Pancreas (tissue), 10 donors: ENCODE measurements at regions not wholly inside any gene's neighbourhood (a gene's known extent, or its start where the extent isn't known, plus 50 kb on each side); places are given as distances from the start of the nearest gene placed in this dataset.

Experiments used
- ATAC-seq, 4 donors: fragments of 200-7000 bp; cut with Tn5 transposase; one replicate each; pipeline versions ENCODE4 v1.8.0 to v1.9.1; 2020; ENCODE audit warnings: mild to moderate bottlenecking in 4 of 4, moderate library complexity in 4 of 4
- DNase-seq, 6 donors: peaks; one replicate each; pipeline ENCODE4 v3.0.0-alpha.2; 2020
- FAIRE-seq: peaks from 2 replicates; lab custom pipeline; 2012; peaks lifted over from hg19 to GRCh38; lab: Jason Lieb, UNC
- H3K27ac ChIP-seq, 4 donors: fragments of 200-600 bp; sonication (generic); 1 replicate in 3 of 4; 2 replicates in 1 of 4; pipeline versions ENCODE4 v1.5.0 to v1.8.0; 2020
- H3K27me3 ChIP-seq, 4 donors: fragments of 200-600 bp; one replicate each; pipeline ENCODE4 v1.8.0; 2021
- H3K36me3 ChIP-seq, 3 donors: fragments of 200-600 bp; sonication (generic) in 1 of 3; one replicate each; pipeline versions ENCODE4 v1.5.0 to v1.8.0; 2020 to 2021
- H3K4me1 ChIP-seq, 3 donors: fragments of 200-600 bp; one replicate each; pipeline ENCODE4 v1.8.0; 2021
- H3K4me3 ChIP-seq, 4 donors: fragments of 200-600 bp; sonication (generic) in 2 of 4; one replicate each; pipeline versions ENCODE4 v1.5.0 to v1.8.0; 2020 to 2021
- H3K9me3 ChIP-seq, 4 donors: fragments of 200-600 bp; one replicate each; pipeline ENCODE4 v1.8.0; 2021
- CTCF ChIP-seq, 4 donors: fragments of 200-600 bp; sonication (generic) in 3 of 4; IDR thresholded peaks; one replicate each; pipeline versions ENCODE4 v1.5.0 to v1.8.0; 2021; ENCODE audit warnings: antibody characterized with exemption in 4 of 4
- whole genome bisulfite sequencing, 2 donors: extraction: QIAGEN DNeasy Blood & Tissue Kit; methylation state at CpG; one replicate each; pipeline ENCODE4 v1.1.7; 2013; 5-methylcytosine and 5-hydroxymethylcytosine counted together
- intact Hi-C, 3 donors: fragments of 100-400 bp; cut with DNase I; formaldehyde crosslinking; loops; one replicate each; pipeline versions ENCODE4 v1.11.1 to v1.14.2; 2022
- donor health status: healthy with polysubstance abuse.
- donor health status: DM: no; HTN: no; CAD: no; lungs with moderate emphysema.
- donor health status: DM: no; HTN: no; CAD: no.
- donor health status: control.
- donor health status: control.
- donor health status: Bipolar disorder and iron deficiency.
- donor health status: DM: yes; HTN: yes; CAD: no.
- donor health status: DM: no; HTN: no; CAD: no.
- donor health status: DM: no; HTN: no; CAD: no.
- donor health status: DM: yes; HTN: yes; CAD: no.

DNA sequence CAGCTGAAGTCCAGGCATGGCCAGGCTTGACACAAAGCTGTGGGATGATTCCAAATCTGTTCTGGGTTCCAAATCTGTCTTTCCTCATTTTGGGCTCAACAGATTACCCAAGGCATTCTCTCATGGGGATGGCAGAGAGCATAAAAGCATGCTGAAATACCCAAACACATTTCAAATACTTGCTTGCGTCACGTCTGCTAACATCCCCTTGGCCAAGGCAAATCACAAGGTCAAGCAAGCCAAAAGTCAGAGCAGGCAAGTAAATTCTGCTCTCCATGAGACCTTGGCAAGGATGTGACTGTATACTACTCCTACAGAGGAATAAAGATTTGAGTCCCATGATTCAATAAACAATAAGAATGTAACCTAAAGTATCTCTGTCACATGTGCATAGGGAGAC is 306.7 kb downstream of the EPB41L4A start:
- no peak for TF ChIP-seq CTCF (IDR thresholded peaks at IDR 0.05)
- WGBS, 2 donors = 39 to 47% methylated on average over 2 of the region's 2 CpGs
- ATAC-seq = no peak
- intact Hi-C loops = no loop called here
- H3K4me3 ChIP-seq = no peak overlapping the region
- no peak for DNase-seq
- FAIRE-seq = no peak
- H3K4me1 ChIP-seq = peaks cover 0 to 6% (median 5%) of the 10 kb centered on the region in 3 donors
- no peaks in the 10 kb centered on the region for H3K9me3 ChIP-seq
- no peak overlapping the region for H3K27ac ChIP-seq
- no peaks in the 10 kb centered on the region for H3K27me3 ChIP-seq
- no peaks in the 10 kb centered on the region for H3K36me3 ChIP-seq

- ATAC-seq = peak; percentile 93 to 98 (median 96)
- intact Hi-C loops = no loop called here
- TF ChIP-seq CTCF (IDR thresholded peaks at IDR 0.05) = no peak
- 30 to 37% methylated on average over 4 of the region's 4 CpGs for WGBS, 2 donors
- H3K4me3 ChIP-seq = no peak overlapping the region
- H3K27ac ChIP-seq = no peak overlapping the region
- H3K4me1 ChIP-seq = peaks cover 0 to 5% (median 3%) of the 10 kb centered on the region in 3 donors
- FAIRE-seq = no peak
- peak; percentile 54 to 74 (median 60) for DNase-seq
- H3K27me3 ChIP-seq = no peaks in the 10 kb centered on the region
- H3K9me3 ChIP-seq = no peaks in the 10 kb centered on the region
- H3K36me3 ChIP-seq = no peaks in the 10 kb centered on the region
Measured at GRCh38 chr5:112109331-112110007, 309.6 kb downstream of the EPB41L4A start.

DNA sequence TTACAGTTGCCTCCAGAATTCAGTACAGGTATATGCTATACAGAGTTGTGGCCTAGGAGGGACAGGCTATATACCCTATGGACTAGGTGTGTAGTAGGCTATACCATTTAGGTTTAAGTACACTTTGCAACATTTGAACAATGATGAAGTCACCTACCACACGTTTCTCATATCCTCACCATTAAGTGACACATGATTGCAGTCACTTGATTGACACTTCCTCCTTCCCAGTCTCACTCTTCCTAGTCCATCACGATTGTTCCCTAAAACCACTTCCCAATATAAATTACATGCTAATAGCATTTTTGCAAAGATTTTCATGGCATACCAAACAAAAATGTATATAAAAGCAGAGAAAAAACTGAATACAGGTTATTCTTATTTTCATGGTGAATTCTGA is 312.2 kb downstream of the EPB41L4A start:
- TF ChIP-seq CTCF (IDR thresholded peaks at IDR 0.05) = no peak
- Histone ChIP-seq H3K27ac (no peak overlapping the region), H3K27me3 (no peaks in the 10 kb centered on the region), H3K4me1 (peaks cover 0 to 5% (median 3%) of the 10 kb centered on the region in 3 donors), H3K4me3 (no peak overlapping the region), H3K36me3 (no peaks in the 10 kb centered on the region), H3K9me3 (no peaks in the 10 kb centered on the region)
- FAIRE-seq = no peak
- intact Hi-C loops = no loop called here
- no peak for DNase-seq
- no peak for ATAC-seq
- WGBS, 2 donors = 52 to 64% methylated on average over 2 of the region's 2 CpGs

GRCh38 chr5:112097768-112098167 is 321.3 kb downstream of the EPB41L4A start:
- Histone ChIP-seq H3K9me3 (no peaks in the 10 kb centered on the region), H3K27ac (no peak overlapping the region), H3K27me3 (no peaks in the 10 kb centered on the region), H3K4me3 (no peak overlapping the region), H3K4me1 (no peaks in the 10 kb centered on the region), H3K36me3 (no peaks in the 10 kb centered on the region)
- FAIRE-seq = no peak
- DNase-seq = no peak
- intact Hi-C loops = no loop called here
- ATAC-seq = no peak
- 77 to 83% methylated on average over 6 of the region's 6 CpGs for WGBS, 2 donors
- no peak for TF ChIP-seq CTCF (IDR thresholded peaks at IDR 0.05)

DNA sequence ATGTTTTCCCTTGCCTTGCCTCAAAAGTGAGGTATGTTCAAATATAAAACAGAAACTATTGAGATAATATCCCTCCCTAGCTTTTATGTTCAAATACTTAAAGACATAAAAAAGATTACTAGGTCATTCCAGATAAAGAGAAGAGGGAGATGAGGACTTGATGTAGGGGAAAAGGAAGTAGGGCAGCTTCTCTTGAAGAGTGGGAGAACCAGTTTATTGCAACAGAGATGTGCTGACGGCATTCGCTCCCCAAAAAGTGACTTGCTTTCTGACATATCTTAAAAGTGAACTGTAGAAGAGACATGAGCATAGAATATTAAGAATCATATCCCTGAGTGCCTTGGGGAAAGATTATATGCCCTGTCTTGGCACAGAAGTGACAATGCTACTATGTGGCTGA is 330.2 kb upstream of the NREP start:
- Histone ChIP-seq H3K4me3 (no peak overlapping the region), H3K27ac (no peak overlapping the region), H3K27me3 (no peaks in the 10 kb centered on the region), H3K4me1 (no peaks in the 10 kb centered on the region), H3K9me3 (no peaks in the 10 kb centered on the region), H3K36me3 (no peaks in the 10 kb centered on the region)
- no peak for ATAC-seq
- no peak for FAIRE-seq
- intact Hi-C loops = no loop called here
- 82 to 90% methylated on average over 2 of the region's 2 CpGs for WGBS, 2 donors
- no peak for TF ChIP-seq CTCF (IDR thresholded peaks at IDR 0.05)
- no peak for DNase-seq
